Adrenal gland (tissue), 9 donors: ENCODE measurements at regions not wholly inside any gene's neighbourhood (a gene's known extent, or its start where the extent isn't known, plus 50 kb on each side); places are given as distances from the start of the nearest gene placed in this dataset.
"Not testable (repeated sequence)": the region's sequence is repeated elsewhere in the genome, so short reads cannot be mapped to it uniquely, and the experiment has no call there.

Experiments
- DNase-seq, 7 donors: peaks; one replicate each; pipeline ENCODE4 v3.0.0-alpha.2; 2019 to 2020
- H3K27ac ChIP-seq, 5 donors: fragments of 200-600 bp; sonication (generic) in 4 of 5; 1 replicate in 3 of 5; 2 replicates in 2 of 5; pipeline versions ENCODE4 v1.5.1 to v1.8.0; 2016 to 2020; ENCODE audit warnings: mild to moderate bottlenecking in 1 of 5
- H3K27me3 ChIP-seq: fragments of 200-600 bp; 2 replicates; pipeline ENCODE4 v1.8.0; 2021
- H3K36me3 ChIP-seq, 2 donors: fragments of 200-600 bp; replicated peaks in 1 of 2; 1 replicate in 1 of 2; 2 replicates in 1 of 2; pipeline versions ENCODE4 v1.5.1 to v1.8.0; 2018 to 2022
- H3K4me1 ChIP-seq, 2 donors: fragments of 200-600 bp; replicated peaks in 1 of 2; 1 replicate in 1 of 2; 2 replicates in 1 of 2; pipeline versions ENCODE4 v1.5.1 to v1.8.0; 2018 to 2021
- H3K4me3 ChIP-seq, 4 donors: fragments of 200-600 bp; sonication (generic) in 3 of 4; one replicate each; pipeline ENCODE4 v1.5.1; 2016 to 2018
- H3K9me3 ChIP-seq, 3 donors: fragments of 200-600 bp; sonication (generic) in 1 of 3; replicated peaks in 1 of 3; 1 replicate in 2 of 3; 2 replicates in 1 of 3; pipeline versions ENCODE4 v1.5.1 to v1.8.0; 2016 to 2021
- CTCF ChIP-seq, 6 experiments: fragments of 450-650 bp in 4 of 6; fragments of 200-600 bp in 2 of 6; sonication (generic) in 1 of 6; IDR thresholded peaks; 1 replicate in 5 of 6; 2 replicates in 1 of 6; pipeline versions ENCODE4 v1.5.1 to v1.8.0; 2016 to 2021; ENCODE audit warnings: antibody characterized with exemption in 6 of 6, mild to moderate bottlenecking in 2 of 6, moderate library complexity in 1 of 6
- POLR2A ChIP-seq, 2 donors: fragments of 450-650 bp; IDR thresholded peaks; one replicate each; pipeline ENCODE4 v1.6.1; 2017; ENCODE audit warnings: antibody characterized with exemption in 2 of 2, mild to moderate bottlenecking in 2 of 2, moderate library complexity in 1 of 2
- WGBS, 4 donors: extraction: QIAGEN DNeasy Blood & Tissue Kit in 2 of 4; methylation state at CpG; one replicate each; pipeline versions ENCODE4 v1.1.5 to v1.1.7; 2013 to 2017; 5-methylcytosine and 5-hydroxymethylcytosine counted together
- intact Hi-C, 2 donors: fragments of 100-400 bp; cut with DNase I; formaldehyde crosslinking; loops; one replicate each; pipeline versions ENCODE4 v1.14.1 to v1.15.0; 2022 to 2023
- donor health status: healthy with polysubstance abuse.
- donor health status: Bipolar disorder and iron deficiency.
- donor health status: DM: yes; HTN: yes; CAD: no.
- donor health status: DM: no; HTN: no; CAD: no.
- donor health status: DM: no; HTN: no; CAD: no.

DNA sequence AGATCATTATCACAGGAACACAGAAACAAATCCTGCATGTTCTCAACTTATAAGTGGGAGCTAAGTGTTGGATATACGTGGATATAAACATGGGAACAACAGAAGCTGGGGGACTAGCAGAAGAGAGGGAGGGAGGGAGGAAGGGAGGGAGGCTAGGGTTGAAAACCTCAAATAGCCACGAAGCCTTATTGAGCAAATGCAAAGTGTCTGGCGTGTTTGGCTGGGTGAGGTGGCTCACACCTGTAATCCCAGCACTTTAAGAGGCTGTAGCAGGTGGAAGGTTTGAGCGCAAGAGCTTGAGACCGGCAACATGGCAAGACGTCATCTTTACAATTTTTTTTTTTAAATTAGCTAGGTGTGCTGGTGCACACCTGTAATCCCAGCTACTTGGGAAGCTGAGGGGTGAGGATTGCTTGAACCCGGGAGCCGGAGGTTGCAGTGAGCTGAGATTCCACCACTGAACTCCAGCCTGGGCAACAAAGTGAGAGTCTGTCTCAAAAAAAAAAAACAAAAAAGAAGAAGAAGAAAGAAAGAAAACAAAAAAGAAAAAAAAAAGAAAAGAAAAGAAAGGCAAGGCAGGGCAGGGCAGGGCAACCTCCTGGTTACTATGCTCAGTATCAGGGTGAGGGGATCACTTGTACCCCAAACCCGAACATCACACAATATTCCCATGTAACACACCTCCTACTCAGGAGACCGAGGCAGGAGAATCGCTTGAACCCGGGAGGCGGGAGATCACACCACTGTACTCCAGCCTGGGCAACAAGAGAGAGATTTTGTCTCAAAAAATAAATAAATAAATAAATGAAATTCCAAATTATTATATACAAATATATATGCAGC, 4492.7 kb upstream of the OR11H1 start:
- DNase-seq, intact Hi-C loops: not testable (repeated sequence)
- 60 to 63% (median 61%) methylated on average over 13 of the region's 13 CpGs for WGBS, 4 donors

DNA sequence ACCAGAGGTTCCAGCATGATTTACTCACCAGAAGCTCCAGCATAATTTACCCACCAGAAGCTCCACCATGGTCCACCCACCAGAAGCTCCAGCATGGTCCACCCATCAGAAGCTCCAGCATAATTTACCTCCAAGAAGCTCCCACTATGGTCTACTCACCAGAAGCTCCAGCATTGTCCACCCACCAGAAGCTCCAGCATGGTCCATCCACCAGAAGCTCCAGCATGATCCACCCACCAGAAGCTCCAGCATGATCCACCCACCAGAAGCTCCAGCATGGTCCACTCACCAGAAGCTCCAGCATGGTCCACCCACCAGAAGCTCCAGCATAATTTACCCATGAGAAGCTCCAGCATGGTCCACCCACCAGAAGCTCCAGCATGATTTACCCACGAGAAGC, 4490.7 kb upstream of the OR11H1 start:
- H3K9me3 ChIP-seq, H3K27me3 ChIP-seq, H3K36me3 ChIP-seq, H3K4me3 ChIP-seq, H3K4me1 ChIP-seq, H3K27ac ChIP-seq, intact Hi-C loops, DNase-seq: not testable (repeated sequence)
- 43 to 69% (median 53%) methylated on average over 1 of the region's 1 CpG for whole genome bisulfite sequencing, 4 donors

More for the DNA sequence above, 4492.7 kb upstream of the OR11H1 start:
- not testable (repeated sequence) for H3K27me3 ChIP-seq, H3K9me3 ChIP-seq, H3K4me1 ChIP-seq, H3K27ac ChIP-seq, H3K36me3 ChIP-seq, H3K4me3 ChIP-seq

GRCh38 chr22:11037814-11038213, 4490.2 kb upstream of the OR11H1 start:
- WGBS, 4 donors: 46 to 70% (median 59%) methylated on average over 2 of the region's 2 CpGs
- H3K4me3 ChIP-seq, H3K27ac ChIP-seq, DNase-seq, H3K4me1 ChIP-seq, H3K9me3 ChIP-seq, H3K36me3 ChIP-seq, intact Hi-C loops, H3K27me3 ChIP-seq: not testable (repeated sequence)

DNA sequence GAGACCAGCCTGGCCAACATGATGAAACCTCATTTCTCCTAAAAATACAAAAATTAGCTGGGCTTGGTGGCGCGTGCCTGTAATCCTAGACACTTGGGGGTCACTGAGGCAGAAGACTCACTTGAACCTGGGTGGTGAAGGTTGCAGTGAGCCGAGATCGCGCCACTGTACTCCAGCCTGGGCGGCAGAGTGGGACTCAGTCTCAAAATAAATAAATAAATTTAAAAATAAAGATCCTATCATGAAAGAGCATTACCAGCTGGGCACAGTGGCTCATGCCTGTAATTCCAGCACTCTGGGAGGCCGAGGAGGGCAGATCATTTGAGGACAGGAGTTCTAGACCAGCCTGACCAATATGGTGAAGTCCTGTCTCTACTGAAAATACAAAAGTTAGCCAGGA, 4489.2 kb upstream of the OR11H1 start:
- 62 to 72% (median 68%) methylated on average over 7 of the region's 7 CpGs for WGBS, 4 donors
- DNase-seq, H3K4me3 ChIP-seq, intact Hi-C loops, H3K27ac ChIP-seq, H3K27me3 ChIP-seq, H3K9me3 ChIP-seq, H3K36me3 ChIP-seq, H3K4me1 ChIP-seq: not testable (repeated sequence)

GRCh38 chr22:11041416-11041815, 4486.6 kb upstream of the OR11H1 start:
- H3K4me1 ChIP-seq, H3K9me3 ChIP-seq, H3K4me3 ChIP-seq, H3K36me3 ChIP-seq, DNase-seq, H3K27ac ChIP-seq, H3K27me3 ChIP-seq, intact Hi-C loops: not testable (repeated sequence)
- 51 to 64% (median 58%) methylated on average over 9 of the region's 9 CpGs for WGBS, 4 donors

DNA sequence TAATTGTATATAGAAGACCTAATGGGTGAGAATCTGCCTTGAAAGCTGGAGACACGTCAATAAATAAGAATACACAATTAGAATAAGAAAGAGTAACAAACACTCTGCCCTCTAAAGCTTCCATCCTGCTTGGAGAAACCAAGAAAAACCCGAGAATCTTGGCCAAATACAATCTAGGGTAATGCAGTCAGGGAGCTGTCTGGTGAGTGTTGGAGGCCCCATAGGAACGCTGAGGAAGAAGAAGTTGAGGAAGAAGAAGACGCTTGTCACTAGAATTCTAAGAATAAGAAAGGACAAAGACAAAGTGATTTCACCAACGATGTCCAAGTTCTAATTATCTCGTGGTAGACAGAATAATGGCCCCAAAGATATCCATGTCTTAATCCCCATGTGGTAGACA, 4485.9 kb upstream of the OR11H1 start:
- no peak for DNase-seq
- H3K4me1 ChIP-seq: no peaks in the 10 kb centered on the region
- 31 to 40% (median 37%) methylated on average over 6 of the region's 6 CpGs for WGBS, 4 donors
- H3K4me3 ChIP-seq: no peak overlapping the region
- H3K27ac ChIP-seq: no peak overlapping the region
- no peaks in the 10 kb centered on the region for H3K36me3 ChIP-seq
- intact Hi-C loops: no loop called here
- no peaks in the 10 kb centered on the region for H3K9me3 ChIP-seq
- H3K27me3 ChIP-seq: no peaks in the 10 kb centered on the region
- TF ChIP-seq CTCF (IDR thresholded peaks at IDR 0.05): no peak
- TF ChIP-seq POLR2A (IDR thresholded peaks at IDR 0.05): no peak

- H3K27me3 ChIP-seq, H3K4me1 ChIP-seq, H3K9me3 ChIP-seq, DNase-seq, H3K4me3 ChIP-seq, H3K27ac ChIP-seq, intact Hi-C loops, H3K36me3 ChIP-seq: not testable (repeated sequence)
Observed at GRCh38 chr22:11043289-11043688, 4484.7 kb upstream of the OR11H1 start.

DNA sequence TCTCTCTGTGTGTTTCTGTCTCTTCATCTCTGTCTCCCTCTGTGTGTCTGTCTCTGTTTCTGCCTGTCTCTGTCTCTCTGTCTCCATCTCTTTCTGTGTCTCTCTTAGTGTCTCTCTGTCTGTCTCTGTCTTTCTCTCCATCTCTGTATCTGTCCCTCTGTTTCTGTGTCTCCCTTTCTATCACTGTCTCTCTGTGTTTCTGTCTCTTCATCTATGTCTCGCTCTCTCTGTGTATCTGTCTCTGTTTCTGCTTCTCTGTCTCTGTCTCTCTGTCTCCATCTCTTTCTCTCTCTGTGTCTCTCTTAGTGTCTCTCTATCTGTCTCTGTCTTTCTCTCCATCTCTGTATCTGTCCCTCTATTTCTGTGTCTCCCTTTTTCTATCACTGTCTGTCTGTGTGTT, 4479.1 kb upstream of the OR11H1 start:
- intact Hi-C loops: not testable (repeated sequence)
- 84 to 93% (median 88%) methylated on average over 1 of the region's 1 CpG for WGBS, 4 donors

DNA sequence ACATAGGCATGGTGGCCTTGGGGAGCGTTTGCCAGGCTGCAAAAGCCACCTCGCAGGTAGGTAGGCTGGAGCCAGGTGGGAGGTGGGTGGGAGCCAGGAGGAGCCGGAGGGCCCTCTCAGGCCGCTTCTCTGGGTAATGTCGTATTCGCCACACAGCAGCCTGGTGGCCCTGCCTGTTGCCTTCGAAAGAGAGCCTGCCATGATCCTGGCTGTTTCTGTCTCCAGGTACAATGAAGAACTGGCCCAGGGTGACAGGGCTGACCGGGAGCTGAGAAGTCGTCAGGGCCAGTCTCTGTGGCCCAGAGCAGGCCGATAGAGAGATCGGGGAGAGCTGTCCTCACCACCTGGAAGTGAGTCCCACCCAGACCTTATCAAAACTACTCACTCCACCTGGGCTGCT, 4477.8 kb upstream of the OR11H1 start:
- WGBS, 4 donors: 69 to 76% (median 70%) methylated on average over 5 to 11 of the region's 11 CpGs
- DNase-seq, H3K4me3 ChIP-seq, H3K36me3 ChIP-seq, H3K27me3 ChIP-seq, H3K9me3 ChIP-seq, intact Hi-C loops, H3K4me1 ChIP-seq, H3K27ac ChIP-seq: not testable (repeated sequence)

More for the DNA sequence above, 4479.1 kb upstream of the OR11H1 start:
- H3K4me3 ChIP-seq, H3K36me3 ChIP-seq, H3K27me3 ChIP-seq, H3K27ac ChIP-seq, H3K4me1 ChIP-seq, H3K9me3 ChIP-seq, DNase-seq: not testable (repeated sequence)

DNA sequence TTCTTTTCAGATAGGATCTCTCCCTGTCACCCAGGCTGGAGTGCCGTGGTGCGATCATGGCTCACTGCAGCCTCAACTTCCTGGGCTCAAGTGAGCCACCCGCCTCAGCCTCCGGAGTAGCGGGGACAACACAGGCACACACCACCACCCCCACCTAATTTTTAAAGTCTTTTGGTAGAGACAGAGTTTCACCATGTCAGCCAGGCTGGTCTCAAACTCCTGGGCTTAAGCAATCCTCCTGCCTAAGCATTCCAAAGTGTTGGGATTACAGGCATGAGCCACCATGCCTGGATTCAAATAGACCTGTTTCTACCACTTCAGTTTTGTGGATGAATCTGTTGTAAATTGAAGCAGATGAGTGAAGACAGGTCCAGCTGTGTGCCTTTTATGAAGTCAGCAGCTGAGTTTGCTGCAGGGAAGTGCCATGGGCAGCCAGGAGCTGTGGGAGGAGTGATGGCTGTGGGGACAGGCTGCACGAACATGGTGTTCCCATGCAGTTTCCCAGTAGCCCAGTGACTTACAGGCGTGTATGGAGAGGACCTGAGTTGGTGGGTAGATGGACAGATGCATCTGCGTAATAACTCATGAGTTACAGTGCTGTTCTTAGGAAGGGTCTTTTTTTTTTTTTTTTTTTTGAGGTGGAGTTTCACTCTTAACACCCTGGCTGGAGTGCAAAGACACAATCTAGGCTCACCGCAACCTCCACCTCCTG, 4476.4 kb upstream of the OR11H1 start:
- H3K27me3 ChIP-seq, H3K9me3 ChIP-seq, intact Hi-C loops, H3K27ac ChIP-seq, H3K4me1 ChIP-seq, H3K4me3 ChIP-seq, H3K36me3 ChIP-seq, DNase-seq: not testable (repeated sequence)
- WGBS, 4 donors: 51 to 60% (median 57%) methylated on average over 4 to 7 of the region's 9 CpGs
